T-helper 1 cell treated with Interleukin-12 subunit alpha and Interleukin-12 subunit beta and Interleukin-4 antibody, amounts not matched to agents 30 ng/mL and 1 ng/mL, for 36 hours (primary cell): ENCODE measurements at regions not wholly inside any gene's neighbourhood (a gene's known extent, or its start where the extent isn't known, plus 50 kb on each side); places are given as distances from the start of the nearest gene placed in this dataset.

Experiments
- intact Hi-C: fragments of 100-400 bp; cut with micrococcal nuclease; formaldehyde crosslinking; loops from one replicate; pipeline ENCODE4 v1.15.1; 2024

DNA sequence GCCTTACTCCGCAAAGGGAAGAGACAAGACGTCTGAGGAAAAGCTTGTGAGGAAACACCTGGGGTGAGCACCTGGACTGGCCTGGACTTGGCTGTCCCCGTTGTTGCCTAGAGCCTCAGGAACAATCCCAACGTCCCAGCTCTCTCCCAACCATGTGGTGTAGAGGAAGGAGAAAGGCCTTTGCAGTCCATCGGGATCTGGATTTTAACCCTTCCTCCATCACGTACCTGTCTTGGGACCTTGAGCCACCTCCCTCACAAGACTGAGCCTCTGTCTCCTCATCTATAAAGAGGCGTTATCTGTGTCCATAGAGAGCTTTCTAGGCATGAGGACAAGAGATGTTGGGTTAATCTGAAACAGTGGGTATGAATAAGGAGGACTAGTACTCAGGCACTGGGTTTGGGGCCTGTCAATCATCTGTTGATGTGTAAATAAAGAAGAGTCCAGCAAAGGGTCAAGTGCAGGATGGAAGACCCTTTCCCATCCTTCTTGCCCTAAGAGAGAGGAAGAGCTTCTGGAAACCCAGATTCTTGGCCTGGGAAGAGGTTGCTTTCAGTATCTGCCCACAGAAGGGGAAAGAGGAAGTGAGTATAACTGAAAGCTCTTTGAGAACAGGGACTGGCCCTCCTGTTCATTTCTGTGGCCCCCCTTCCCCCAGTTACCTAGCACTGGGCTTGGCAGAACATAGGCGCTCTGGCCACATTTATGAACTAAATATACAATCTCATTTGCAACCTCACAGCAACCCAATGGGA, 137.1 kb downstream of the PJA1 start:
- intact Hi-C loops = no loop called here

DNA sequence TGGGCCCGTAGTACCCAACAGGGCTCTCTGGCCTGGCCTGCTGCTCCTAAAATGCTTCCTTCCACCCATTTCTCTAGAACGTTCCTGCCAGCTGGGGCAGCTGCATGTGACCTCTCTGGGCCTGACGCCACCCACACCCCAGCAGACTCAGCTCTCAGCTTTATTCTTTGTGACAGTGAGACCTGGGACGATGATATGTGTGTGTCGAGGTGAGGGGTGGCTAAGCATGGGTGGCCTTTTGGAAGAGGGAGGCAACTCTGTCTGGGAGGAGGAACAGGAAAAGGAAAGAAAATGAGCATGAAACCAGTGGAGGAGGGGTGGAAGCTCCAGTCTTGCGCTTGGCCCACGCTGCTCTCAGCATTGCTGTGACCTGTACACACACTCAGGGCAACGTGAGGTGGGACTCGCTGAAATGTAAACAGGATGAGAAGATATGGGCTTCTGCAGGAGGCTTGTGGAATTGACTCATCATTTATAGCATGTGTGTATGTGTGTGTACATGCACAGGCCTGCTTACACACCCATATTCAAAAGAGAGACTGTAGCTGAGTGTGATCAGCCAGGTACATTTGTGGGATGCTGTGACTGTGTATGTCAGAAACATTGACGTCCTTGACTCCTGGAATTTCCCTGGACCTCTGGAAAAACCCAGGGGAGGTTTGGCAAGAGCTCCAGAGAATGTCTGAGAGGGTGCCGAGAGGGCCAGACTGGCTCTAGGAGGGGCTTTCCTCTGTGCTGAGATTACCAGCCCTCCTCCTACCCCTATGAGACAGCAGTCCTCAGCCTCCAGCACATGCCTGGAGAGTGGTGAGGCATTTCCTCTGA, 137.9 kb downstream of the PJA1 start:
- intact Hi-C loops = no loop called here

DNA sequence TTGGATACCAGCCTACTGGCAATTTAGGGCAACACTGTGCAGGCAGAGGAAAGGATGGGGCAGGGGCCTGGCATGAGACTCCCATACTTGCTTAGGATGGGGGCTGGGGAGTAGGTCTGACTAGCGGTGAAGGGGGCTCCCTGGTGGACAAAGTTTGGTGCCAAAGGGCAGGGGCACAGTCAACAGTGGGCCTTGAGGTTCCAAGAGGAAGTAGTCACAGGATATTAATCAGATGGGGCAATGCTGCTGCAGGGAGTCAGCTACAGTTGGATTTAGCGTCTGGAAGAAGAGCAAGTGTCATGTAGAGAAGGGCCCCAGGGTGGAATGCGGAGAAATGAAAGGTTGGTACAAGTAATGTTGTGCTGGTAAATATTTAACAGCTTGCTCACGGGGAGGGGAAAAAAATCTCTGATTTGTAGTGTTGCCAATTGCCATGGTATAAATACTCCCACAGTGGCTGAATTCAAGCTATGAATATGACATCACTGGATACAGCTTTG, 139.4 kb downstream of the PJA1 start:
- intact Hi-C loops = no loop called here

DNA sequence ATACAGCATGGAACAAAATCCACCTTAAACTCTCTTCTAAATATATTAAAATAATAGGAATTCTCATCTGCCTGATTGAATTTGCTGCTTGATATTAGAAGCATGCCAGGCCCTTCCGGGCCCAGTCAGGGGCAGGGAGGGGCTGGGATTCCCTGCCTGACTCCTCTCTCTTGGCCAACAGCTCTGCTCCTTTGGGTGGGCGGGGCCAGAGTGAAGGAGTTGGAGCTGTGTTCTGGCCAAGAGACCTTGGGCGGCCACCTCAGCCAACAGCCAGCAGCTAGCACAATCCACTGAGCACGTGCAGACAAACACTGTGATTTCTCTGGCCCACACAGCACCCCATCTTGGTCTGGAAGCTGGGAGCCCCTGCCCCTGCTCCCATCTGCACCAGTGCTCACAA, 140.3 kb downstream of the PJA1 start:
- intact Hi-C loops = no loop called here

DNA sequence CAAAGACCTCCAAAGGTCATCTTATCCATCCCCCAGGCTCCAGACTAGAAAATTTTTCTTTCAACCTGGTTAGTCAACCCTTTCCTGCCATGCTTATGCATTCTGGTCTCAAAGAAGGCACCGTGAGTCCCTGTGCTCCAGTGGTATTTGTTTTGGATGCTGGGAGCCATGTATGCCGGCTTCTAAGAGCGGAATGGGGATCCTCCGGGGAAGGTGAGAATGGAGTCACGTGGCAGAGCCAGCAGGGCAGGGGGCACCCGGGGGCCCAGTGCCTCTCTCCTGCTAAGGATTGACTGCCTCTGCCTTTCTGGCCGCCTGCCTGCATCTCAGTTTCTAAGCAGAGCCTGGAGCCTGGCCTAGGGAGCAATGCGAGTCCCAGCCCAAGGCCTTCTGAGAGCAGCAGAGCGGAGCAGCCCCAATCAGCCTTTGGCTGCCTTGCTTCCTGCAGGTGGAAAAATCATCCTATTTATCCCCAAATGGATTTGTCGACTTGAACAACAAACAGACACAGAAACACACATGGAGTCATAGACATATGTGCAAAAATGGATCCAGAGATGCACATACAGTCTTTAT, 141.0 kb downstream of the PJA1 start:
- intact Hi-C loops = no loop called here

DNA sequence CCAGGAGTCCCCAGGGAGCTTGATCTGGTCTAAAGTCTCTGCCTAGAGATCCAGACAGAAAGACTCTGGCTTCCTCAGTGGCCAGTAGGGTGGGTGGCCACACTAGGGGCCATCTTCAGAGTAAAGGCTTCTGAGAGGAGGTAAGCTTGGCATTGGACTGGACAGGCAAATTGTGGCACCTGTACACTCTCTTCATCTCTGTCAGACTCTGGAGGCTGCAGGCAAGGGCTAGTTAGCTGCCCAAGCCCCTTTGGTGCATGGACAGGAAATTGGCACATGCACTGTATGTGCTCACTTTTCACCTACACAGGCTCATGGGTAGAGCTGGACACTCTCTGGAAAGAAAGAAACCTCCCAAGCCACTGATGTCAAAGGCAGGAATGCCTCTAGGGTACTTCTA, 142.8 kb downstream of the PJA1 start:
- intact Hi-C loops = no loop called here

DNA sequence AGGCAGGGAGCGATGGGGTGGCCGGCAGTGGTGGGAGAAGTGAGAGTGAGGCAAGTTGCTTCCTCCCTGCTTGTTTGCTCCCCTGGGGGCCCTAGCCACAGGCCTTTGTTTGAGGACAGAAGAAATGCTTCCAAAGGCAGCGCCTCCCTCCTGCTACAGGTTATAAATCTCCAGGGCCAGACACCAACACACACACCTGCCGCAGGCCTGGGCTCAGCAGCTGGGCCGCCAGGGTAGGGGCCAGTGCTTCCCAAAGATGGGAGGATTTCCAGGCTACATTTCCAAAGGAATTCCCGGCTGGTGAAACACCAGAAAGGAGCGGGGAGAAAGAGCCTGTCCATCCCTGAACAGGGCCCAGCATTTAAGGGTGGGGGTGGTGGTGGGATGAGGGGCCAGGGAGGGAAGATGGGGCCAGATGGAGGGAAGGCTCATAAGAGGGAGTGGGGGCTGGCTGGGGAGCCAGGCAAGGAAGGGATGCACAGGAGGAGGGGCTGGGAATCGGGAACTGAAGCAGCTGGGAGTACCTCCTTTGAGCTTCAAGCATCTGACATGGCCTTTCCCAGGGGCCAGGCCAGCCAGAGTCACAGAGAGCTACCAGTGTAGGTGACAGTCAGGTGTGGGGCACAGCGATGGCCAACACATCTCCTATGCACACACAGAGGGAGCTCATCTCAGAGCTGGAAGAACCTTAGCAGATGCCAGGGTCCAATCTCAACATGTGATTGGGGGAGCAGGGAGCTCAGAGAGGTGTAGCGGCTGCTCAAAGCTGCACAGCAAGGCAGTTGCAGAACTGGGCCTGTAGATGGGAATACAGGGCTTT, 143.9 kb downstream of the PJA1 start:
- intact Hi-C loops = no loop called here

DNA sequence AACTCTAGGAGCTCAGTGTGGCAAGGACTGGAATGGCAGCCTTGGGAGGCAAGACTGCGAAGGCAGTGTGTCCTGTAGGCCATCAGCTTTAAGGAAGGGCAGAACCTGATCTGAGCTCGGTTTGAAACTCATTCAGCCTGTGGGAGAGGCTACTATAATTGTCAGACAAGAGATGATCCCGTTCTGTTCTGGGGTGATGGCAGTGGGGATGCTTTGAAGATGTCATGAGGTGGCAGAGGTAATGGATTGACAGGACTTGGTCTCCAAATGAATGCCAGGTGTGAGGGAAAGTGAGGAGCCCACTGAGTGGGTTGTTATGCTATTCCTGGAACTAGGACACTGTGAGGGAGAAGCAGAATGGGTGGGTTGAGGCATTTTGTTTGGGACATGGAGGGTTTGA, 144.9 kb downstream of the PJA1 start:
- intact Hi-C loops = no loop called here

DNA sequence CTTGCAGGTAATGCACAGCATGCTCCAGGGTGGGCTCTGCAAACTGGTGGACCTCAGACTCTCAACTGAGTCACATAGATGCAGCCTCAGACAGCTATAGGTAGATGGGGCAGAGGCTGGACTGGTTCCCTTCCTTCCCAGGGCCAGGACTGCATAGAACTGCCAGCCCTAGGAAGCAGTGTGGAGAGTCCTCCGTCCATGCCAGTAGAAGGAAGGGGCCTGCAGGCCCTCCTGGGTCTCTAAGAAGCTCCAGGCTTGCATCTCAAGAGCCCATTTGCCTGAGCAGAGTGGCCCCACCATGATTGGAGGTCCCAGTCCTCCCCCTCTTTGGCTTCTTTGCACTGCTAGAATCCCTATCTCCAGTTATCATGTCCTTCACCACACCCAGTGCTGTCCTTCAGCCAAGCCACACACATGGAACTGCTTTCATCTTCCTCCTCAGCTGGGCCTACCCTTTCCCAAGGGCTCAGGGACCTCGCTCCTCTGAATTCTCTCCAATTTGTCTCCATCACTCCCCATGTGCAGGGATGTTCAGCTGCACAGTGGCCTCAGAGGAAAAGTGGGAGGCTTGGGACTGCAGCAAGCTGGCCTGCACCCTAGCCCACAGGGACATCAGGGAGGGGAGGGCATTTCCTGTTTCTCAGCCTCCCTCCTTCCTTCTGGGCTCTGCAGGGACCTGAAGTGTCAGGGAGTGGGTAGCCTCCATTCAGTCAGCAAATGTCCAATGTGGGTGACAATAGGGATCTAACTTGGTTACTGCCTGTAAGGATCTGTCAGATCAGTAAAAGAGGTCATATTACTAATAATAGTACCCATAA, 146.0 kb downstream of the PJA1 start:
- intact Hi-C loops = no loop called here

DNA sequence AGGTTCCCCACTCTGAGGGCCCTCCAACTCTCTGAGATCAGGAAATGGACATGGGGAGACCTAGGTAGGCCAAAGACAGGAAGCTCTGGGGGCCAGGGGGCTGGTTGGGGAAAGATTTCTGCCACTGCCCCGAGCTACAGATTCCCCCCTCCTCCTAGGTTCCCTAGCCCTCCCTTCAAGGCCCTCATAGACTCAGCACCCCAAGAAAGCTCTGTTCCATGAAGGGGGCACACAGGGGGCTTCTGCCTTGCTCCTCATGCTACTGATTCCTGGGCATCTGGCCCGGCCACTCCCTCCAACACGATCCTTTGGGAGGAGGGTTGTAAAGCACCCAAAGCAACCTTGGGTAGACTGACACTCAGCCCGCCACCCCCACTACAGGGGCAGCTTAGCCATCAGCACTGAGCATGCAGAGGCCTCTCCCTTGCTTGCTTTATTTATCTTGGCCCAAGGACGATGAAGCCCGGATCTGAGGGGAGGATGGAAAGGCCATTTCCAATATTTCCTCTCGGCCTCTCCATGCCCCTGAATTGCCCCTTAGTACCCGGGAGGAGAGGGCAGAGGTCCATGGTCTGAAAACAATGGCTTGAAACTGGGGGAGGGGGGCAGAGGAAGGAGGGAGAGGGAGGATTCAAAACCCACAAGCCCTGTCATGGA, 146.7 kb downstream of the PJA1 start:
- intact Hi-C loops = no loop called here

DNA sequence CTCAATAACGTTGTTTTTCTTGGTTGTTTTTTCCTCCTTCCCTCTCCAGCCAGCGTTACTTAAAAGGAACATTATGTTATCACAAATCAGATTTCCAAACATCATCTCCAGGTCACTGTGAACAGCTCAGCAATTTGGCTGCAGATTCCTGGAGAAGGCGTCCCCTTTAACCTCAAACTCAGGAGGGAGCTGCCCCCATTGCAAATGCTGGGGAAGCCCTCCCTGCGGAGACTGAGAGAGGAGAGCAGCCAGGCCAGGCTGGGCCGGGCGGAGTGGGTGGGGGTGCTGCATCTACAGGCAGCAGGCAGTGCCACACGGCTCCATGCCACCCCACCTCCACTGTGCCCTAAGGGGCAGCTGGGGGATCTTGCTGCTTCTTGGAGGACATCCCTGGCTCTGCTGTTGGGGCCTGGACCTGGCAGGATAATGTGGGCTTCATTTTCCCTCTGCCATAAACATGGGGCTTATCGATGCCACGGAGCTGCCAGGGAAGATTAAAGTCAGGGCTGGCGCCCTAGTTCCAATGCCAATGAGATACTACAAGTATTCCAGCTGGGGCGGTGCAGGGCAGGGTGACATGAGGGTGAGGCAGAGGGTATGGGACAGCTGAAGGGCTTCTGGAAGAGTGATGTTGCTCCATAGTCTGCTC, 148.8 kb downstream of the PJA1 start:
- intact Hi-C loops = no loop called here

DNA sequence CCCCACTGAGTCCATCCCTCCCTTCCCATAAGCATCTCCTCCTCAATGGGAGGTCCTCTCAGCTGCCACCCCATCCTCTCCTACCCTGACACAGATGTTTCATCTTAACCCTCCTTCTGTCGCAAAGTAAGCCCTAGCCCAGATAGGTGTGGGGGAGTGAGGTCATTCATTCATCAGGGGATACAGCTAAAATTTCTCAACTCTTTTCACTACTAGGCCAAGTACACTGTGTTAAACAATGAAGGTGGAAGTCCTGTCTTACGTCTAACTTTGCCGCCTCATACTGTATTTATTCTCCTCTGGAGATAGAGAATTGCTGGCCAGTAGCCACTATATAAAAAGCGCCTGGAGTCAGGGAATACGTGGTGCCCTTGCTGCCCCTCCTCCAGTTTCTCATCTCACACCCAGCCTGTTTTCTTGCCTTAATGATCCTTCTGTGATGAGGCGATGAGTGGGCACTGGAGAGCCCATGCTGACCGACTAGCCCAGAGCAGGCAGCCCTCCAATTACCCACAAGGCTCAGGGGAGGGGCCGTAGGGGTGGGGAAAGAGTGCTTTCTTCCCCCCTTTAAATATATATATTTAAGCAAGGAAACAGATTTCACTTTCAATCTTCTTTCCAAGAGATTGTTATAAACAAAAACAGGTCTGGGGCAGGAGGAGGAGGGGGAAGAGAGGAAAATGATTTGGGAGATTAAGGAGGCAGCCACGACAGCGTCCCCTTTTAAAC, 149.5 kb downstream of the PJA1 start:
- intact Hi-C loops = no loop called here

DNA sequence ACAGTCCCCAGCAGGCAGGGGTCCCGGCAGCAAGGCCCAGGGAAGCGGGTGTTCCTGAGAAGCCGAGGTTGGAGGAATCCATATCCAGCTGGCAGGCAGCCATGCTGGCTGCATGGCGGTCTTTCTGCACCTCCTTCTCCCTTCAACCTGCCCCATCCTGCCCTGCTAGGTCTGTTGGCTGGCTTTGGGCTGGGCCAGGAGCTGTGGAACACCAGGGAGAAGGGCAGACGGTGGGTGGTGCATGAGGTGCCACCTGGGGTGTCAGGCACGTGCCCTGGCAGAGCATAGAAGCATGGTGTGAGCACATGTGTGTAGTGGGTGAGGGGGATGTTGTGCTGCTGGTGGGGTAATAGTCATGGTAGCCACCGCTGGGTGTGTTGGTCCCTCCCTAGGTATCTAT, 150.1 kb downstream of the PJA1 start:
- intact Hi-C loops = no loop called here

DNA sequence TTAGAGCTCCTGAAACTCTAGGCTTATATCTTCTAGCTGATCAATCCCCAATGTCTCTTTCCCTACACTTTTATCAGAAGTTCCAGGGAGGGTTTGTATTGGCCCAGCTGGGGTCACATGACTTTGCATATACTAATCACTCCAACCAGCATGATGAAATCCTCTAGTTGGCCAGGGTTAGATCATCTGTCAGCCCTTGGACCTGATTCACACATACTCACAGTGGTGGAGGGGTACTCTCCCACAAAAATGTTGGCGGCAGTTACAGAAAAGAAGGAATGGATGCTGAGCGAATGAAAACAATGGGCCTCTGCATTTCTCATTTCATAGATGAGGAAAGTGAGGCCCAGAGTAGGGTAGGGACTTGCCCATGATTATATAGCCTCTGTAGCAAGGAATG, 151.1 kb downstream of the PJA1 start:
- intact Hi-C loops = no loop called here

DNA sequence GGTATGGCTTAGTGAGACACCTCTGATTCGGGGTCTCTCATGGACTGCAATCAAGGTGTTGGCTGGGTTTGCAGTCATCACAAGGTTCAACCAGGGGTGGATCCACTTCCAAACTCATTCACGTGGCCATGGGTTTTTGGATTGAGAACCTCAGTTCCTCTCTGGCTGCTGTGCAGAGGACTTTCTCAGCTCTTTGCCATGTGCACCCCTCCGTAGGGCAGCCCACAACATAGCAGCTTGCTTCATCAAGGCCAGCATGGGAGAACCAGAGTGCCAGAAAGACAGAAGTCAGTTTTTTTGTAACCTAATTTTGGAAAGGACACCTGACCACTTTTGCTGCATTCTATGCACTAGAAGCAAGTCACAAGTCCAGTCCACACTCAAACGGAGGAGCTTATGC, 154.9 kb downstream of the PJA1 start:
- intact Hi-C loops = no loop called here

DNA sequence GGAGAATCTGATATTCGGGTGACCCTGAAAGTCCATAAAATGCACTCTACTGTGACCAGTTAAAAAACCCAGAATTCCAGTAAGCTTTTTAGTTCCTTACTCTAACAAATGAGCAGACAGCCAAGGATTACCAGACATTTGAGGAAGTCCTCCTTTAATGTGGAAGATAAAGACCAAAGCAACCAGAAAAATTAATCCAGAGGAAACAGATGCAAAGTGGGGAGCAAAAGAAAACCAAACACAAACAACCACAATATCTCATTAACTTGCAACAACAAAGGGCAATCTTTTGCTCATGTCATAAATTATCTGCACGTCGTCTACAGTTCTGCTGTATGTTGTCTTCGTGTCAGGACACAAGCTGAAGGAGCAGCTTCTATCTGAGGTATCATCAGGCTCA, 164.4 kb downstream of the PJA1 start:
- intact Hi-C loops = no loop called here

DNA sequence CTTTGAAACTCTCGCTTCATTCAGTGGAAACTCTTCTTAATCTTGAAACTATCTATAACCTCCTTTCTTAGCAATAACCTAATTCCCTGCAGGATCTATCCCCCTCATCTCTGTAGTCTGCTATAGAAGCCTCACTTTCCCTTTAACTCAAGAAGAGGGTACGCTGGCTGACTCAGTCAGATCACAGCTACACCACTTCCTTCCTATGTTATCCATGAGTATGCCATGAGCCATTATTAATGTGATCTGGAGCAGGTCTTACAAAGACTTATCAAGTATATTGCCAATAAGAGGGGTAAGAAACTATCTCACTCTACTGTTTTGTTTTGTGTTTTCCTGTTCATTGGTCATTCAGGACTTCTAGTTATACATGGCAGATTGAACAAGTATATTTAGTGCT, 165.3 kb downstream of the PJA1 start:
- intact Hi-C loops = no loop called here

DNA sequence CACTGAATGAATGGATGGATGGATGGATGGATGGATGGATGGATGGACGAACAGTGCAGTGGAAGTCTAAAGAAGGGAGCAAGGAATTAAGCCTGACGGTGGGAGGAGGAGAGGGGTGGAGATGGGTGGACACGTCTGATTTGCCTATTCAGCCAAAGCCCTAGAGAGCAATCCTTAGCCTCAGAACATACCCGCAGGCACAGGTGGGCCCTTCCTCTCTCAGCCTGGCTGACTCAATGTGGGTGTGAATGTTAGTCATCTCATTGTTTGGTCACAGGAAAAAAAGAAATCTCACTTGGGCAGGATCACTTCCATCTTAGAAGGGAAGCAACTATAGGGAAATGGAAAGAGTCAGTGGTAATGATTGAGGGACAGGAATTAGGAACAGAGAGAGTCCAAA, 165.9 kb downstream of the PJA1 start:
- intact Hi-C loops = no loop called here

DNA sequence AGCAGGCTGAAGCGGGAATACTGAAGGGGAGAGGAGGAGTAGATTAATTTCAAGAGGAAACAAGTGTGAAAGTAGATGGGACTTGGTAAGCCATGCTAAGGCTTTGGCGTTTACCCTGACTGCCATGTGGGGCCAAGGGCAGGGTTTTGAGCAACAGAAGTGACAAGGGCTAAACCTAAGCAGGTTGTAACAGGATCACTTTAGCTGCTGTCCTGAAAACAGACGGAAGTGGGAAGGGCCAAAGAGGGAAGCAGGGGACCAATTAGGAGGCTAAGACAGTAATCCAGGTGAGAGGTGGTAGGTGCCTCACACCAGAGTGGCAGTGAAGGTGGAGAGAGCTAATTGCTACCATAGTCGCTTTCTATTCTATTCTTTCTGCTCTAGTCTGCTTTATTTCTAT, 166.5 kb downstream of the PJA1 start:
- intact Hi-C loops = no loop called here
